Endodermal cell (in vitro differentiated cells): ENCODE measurements at regions not wholly inside any gene's neighbourhood (a gene's known extent, or its start where the extent isn't known, plus 50 kb on each side); places are given as distances from the start of the nearest gene placed in this dataset.

Source experiments
- DNase-seq: peaks from one replicate; pipeline ENCODE4 v3.0.0-alpha.2; 2017
- H3K27ac ChIP-seq: 2 replicates; pipeline ENCODE4 v1.5.1; 2013; ENCODE audit warnings: mild to moderate bottlenecking, low read depth, low read length, moderate library complexity
- H3K27me3 ChIP-seq: 2 replicates; pipeline ENCODE4 v1.6.1; 2013; ENCODE audit warnings: mild to moderate bottlenecking, low read length, moderate library complexity; ENCODE audit not compliant: insufficient read depth, control insufficient read depth, poor library complexity, severe bottlenecking
- H3K36me3 ChIP-seq: 2 replicates; pipeline ENCODE4 v1.7.0; 2013; ENCODE audit warnings: mild to moderate bottlenecking, low read length, moderate library complexity; ENCODE audit not compliant: control insufficient read depth, insufficient read depth
- H3K4me1 ChIP-seq: one replicate; pipeline ENCODE4 v1.7.0; 2013; ENCODE audit warnings: low read length; ENCODE audit not compliant: control insufficient read depth, insufficient read depth
- H3K4me3 ChIP-seq: 2 replicates; pipeline ENCODE4 v1.5.1; 2013; ENCODE audit warnings: mild to moderate bottlenecking, low read length, moderate library complexity
- H3K9ac ChIP-seq: 2 replicates; pipeline ENCODE4 v1.6.1; 2013; ENCODE audit warnings: mild to moderate bottlenecking, low read length, moderate library complexity; ENCODE audit not compliant: poor library complexity, severe bottlenecking; ENCODE audit errors: extremely low read depth
- H3K9me3 ChIP-seq: 2 replicates; pipeline ENCODE4 v1.6.1; 2013; ENCODE audit warnings: mild to moderate bottlenecking, low read length, moderate library complexity; ENCODE audit not compliant: control insufficient read depth
- H3K27ac Mint-ChIP-seq: 2 replicates; pipeline ENCODE4 v1.8.0; 2020; ENCODE audit warnings: mixed read lengths
- H3K27me3 Mint-ChIP-seq: 2 replicates; pipeline ENCODE4 v1.8.0; 2021; ENCODE audit warnings: mild to moderate bottlenecking, mixed read lengths; ENCODE audit not compliant: insufficient read depth
- H3K36me3 Mint-ChIP-seq: 2 replicates; pipeline ENCODE4 v1.8.0; 2020; ENCODE audit warnings: low read depth, mixed read lengths
- H3K4me1 Mint-ChIP-seq: 2 replicates; pipeline ENCODE4 v1.8.0; 2020; ENCODE audit warnings: mixed read lengths
- H3K4me3 Mint-ChIP-seq: 2 replicates; pipeline ENCODE4 v1.8.0; 2020; ENCODE audit warnings: mild to moderate bottlenecking, moderate library complexity, mixed read lengths
- H3K9me3 Mint-ChIP-seq: 2 replicates; pipeline ENCODE4 v1.8.0; 2020; ENCODE audit warnings: mild to moderate bottlenecking, mixed read lengths
- CTCF ChIP-seq: fragments of 200-600 bp; sonication (generic); conservative IDR thresholded peaks from 2 replicates; pipeline ENCODE4 v1.5.0; 2021; ENCODE audit warnings: antibody characterized with exemption, mild to moderate bottlenecking
- WGBS, 2 experiments: methylation state at CpG; one replicate each; pipeline versions ENCODE4 v1.1.5 to v1.1.7; 2013; ENCODE audit warnings: missing lambda C conversion rate in 2 of 2, mixed read lengths in 1 of 2; ENCODE audit not compliant: insufficient coverage in 1 of 2, insufficient read length in 1 of 2; 5-methylcytosine and 5-hydroxymethylcytosine counted together

GRCh38 chr7:34309584-34309983, 348.4 kb upstream of the NPSR1 start:
- Histone ChIP-seq H3K4me1 (no peaks in the 10 kb centered on the region), H3K9ac (no peak overlapping the region), H3K9me3 (peaks cover 19% of the 10 kb centered on the region), H3K36me3 (no peaks in the 10 kb centered on the region), H3K4me3 (no peak overlapping the region), H3K27ac (no peak overlapping the region), H3K27me3 (no peaks in the 10 kb centered on the region)
- WGBS, 2 experiments: 95% methylated on average over 10 to 18 of the region's 19 CpGs
- peaks cover 3% of the 10 kb centered on the region for H3K36me3 Mint-ChIP-seq
- no peak overlapping the region for H3K27ac Mint-ChIP-seq
- H3K4me1 Mint-ChIP-seq: no peaks in the 10 kb centered on the region
- DNase-seq: no peak
- peaks cover 22% of the 10 kb centered on the region for H3K9me3 Mint-ChIP-seq
- no peak overlapping the region for H3K4me3 Mint-ChIP-seq
- TF ChIP-seq CTCF: no peak
- H3K27me3 Mint-ChIP-seq: no peaks in the 10 kb centered on the region

GRCh38 chr7:34311591-34311990, 346.4 kb upstream of the NPSR1 start:
- Histone ChIP-seq H3K9me3 (peaks cover 19% of the 10 kb centered on the region), H3K27ac (no peak overlapping the region), H3K36me3 (no peaks in the 10 kb centered on the region), H3K4me1 (no peaks in the 10 kb centered on the region), H3K9ac (no peak overlapping the region), H3K4me3 (no peak overlapping the region), H3K27me3 (no peaks in the 10 kb centered on the region)
- no peak for TF ChIP-seq CTCF
- Mint-ChIP-seq H3K4me1 (no peaks in the 10 kb centered on the region), H3K36me3 (no peaks in the 10 kb centered on the region), H3K27me3 (no peaks in the 10 kb centered on the region), H3K9me3 (peaks cover 22% of the 10 kb centered on the region), H3K27ac (no peak overlapping the region), H3K4me3 (no peak overlapping the region)
- DNase-seq: no peak
- WGBS, 2 experiments: 88 to 95% methylated on average over 3 of the region's 3 CpGs

GRCh38 chr7:34312624-34313023, 345.4 kb upstream of the NPSR1 start:
- H3K27ac Mint-ChIP-seq: no peak overlapping the region
- H3K36me3 ChIP-seq: no peaks in the 10 kb centered on the region
- H3K36me3 Mint-ChIP-seq: no peaks in the 10 kb centered on the region
- no peak for TF ChIP-seq CTCF
- no peak overlapping the region for H3K9ac ChIP-seq
- no peak overlapping the region for H3K4me3 Mint-ChIP-seq
- H3K4me1 Mint-ChIP-seq: no peaks in the 10 kb centered on the region
- H3K4me3 ChIP-seq: peak overlapping the region; percentile 9
- no peaks in the 10 kb centered on the region for H3K27me3 ChIP-seq
- H3K27ac ChIP-seq: no peak overlapping the region
- H3K27me3 Mint-ChIP-seq: no peaks in the 10 kb centered on the region
- WGBS, 2 experiments: 81 to 100% methylated on average over 1 to 3 of the region's 3 CpGs
- H3K4me1 ChIP-seq: no peaks in the 10 kb centered on the region
- H3K9me3 ChIP-seq: peaks cover 19% of the 10 kb centered on the region
- DNase-seq: no peak
- peaks cover 22% of the 10 kb centered on the region for H3K9me3 Mint-ChIP-seq
